ENCODE measurements at regions not wholly inside any gene's neighbourhood (a gene's known extent, or its start where the extent isn't known, plus 50 kb on each side); places are given as distances from the start of the nearest gene placed in this dataset.

DNA sequence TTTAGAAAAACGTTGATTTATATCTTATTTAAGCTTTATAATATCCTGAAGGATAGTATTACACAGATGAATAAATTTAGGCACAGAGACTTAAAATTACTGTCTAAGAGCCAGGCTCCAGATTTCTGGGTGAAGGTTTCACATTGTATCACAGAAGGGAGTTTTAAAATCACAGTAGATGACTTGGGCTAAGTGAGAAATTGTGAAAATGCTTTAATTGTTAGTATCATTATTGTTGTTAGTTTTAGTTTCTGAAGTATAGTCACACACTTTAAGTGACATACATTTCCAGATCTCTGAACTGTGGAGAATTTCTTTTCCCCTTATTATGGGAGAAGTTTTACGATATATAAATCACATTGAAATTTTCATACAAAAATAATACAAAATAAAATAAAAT, 83.5 kb downstream of the NDUFS5 start:
- DNase-seq, result no peak

- DNase-seq, result no peak
These were observed 84.2 kb downstream of the NDUFS5 start for GRCh38 chr1:39110325-39110851.

DNA sequence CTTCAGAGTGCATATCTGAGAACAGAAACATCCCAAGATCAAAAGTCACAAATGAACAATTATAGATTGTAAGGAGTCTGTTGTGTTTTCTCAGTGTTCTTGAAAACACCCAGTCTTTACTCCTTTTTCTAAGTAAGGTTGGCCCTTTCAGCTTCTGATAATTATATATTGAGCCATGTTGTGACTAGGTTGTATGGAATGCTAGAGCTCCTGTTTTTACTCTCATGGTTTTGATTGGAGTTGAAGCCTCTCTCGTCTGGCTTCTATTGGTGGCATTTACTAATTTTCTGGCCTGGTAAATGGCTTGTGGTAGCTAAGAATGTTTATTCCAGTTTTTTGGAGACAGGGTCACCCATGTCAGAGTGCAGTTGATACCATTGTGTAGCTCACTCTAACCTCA, 84.7 kb downstream of the NDUFS5 start:
- DNase-seq, result no peak

- no peak for DNase-seq
These were observed 87.1 kb downstream of the NDUFS5 start for GRCh38 chr1:39113109-39113743.

DNA sequence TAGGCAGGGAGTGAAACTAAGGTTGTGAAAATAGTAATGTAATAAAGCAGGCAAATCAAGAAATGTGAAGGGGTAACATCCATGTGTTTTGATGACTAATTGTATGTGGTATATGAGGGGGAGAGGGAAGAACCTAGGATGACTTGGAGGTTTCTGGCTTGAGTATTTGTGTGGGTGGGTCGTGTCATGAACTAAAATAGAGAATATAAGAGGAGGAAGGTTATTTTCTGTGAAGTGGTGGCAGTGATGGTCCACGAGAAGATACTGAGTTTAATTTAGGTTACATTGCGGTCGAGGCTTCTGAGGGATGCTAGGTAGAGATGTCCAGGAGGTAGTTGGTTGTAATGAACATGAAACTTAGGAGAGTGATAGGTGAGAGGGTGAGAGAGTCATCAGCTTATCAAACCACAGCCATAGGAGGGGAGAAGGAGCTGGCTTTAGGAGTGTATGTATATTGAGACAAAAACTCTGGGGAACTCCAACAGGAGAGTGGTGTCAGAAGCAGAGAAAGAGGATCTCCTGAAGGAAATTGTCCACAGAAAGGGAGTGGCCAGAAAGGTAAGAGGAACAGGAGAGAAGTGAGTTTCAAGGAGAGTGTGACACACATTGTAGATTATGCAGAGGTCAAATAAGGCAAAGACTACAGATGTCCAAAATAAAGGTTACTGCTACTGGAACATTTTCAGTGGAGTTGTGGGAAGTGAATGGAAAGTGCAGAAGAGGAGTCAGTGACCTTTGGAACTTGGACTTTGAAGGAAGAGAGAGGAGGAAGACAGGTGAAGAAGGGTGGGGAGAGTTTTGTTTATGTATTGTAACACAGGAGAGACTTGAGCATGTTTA, 89.0 kb upstream of the MACF1 start:
- DNase-seq, result no peak

DNA sequence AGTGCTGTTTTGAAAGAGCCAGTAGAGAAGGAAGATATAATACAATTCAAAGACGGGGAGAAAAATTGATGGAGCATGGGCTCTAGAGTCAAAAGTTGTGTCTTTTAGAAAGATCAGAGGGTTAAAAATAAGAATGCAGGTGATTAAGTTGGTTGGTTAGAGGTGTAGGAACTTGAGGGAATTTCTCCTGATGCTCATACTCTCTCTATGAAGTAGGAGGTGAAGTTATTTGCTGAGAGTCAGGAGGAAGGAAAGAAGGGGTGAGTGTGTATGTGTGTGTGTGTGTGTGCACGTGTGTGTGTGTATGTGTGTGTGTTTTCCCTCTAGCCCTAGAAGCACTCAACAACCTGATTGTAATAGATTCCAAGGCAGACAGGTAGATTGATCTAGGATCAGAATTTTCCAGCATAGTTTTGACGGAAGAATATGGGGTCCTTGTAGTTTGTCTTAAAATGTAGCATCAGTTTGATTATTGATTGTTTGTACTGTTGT, 88.3 kb upstream of the MACF1 start:
- DNase-seq, result no peak

- no peak for DNase-seq
These were observed 87.4 kb upstream of the MACF1 start for GRCh38 chr1:39116860-39117728.

- DNase-seq, result no peak
These were observed 86.5 kb upstream of the MACF1 start for GRCh38 chr1:39117899-39118450.

DNA sequence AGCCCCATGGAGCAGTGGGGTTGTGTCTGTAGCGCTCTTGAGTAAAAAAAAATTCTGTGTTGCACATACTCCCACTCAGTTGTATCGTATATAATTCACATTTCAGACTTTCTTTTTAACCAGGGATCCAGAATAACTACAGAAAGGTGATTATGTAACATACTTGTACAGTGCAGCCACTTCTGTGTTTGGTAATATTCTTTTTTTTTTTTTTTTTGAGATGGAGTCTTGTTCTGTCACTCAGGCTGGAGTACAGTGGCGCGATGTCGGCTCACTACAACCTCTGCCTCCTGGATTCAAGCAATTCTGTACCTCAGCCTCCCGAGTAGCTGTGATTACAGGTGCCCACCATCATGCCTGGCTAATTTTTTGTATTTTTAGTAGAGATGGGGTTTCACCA, 82.4 kb upstream of the MACF1 start:
- no peak for DNase-seq

DNA sequence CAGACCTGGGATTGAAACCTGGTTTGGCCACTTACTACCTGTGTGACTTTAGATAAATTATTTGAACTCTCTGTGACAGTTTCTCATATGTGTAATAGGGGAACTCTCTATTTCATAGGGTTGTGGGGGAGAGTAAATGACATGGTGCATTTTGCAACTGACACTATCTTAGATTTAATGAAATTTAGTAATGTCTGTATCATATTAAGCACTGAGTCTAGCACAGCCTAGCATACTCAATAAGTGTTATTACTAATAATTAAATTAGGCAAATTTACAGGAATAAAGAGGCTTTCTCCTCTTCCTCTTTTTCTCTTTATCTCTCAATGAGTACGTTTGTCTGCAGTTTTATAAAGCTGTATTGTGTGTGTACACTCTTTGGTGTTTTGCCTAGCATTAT, 80.2 kb upstream of the MACF1 start:
- DNase-seq, result no peak

DNA sequence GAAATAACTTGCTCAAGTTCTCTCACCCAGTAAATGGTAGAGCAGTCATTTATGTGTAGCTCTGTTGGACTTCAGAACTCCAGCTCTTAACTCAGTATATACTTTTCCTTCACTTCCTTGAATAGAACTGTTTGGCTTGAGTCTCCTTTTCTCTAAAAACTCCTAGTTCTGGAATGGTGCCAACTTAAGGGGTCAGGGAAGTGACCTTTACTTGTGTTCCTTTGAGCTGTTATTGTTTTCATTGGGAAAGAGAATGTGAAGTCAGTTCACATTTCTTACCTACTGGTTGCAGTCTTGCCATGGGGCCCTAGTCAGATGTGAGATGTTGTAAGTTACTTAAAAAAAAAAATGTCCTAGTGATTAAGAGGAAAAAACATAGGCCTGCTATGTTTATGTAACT, 77.0 kb upstream of the MACF1 start:
- no peak for DNase-seq

- DNase-seq, result no peak
These were observed 76.4 kb upstream of the MACF1 start for GRCh38 chr1:39128126-39128525.

- DNase-seq, result no peak
These were observed 75.5 kb upstream of the MACF1 start for GRCh38 chr1:39128959-39129358.

DNA sequence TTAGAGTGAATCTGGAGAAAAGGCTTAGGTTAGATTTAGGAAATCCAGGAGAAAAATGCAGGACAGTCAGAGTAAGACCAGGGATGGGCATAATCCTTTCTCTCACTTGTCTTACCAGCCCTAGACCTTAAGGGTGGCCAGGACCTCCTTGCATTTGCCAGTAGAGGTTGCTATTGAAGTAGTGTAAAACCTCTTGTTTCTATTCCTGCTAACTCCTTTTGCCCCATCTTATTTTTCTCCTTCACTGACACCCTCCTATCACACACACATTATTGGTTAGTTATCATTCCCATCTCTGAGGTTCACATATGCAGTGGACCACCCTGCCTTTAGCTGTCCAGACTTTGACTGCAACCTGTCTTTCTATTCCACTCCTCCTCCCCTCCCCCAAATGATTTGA, 75.0 kb upstream of the MACF1 start:
- no peak for DNase-seq

GRCh38 chr1:39130325-39130724, 74.2 kb upstream of the MACF1 start:
- DNase-seq, result no peak

GRCh38 chr1:39131940-39132339, 72.6 kb upstream of the MACF1 start:
- no peak for DNase-seq

GRCh38 chr1:39132505-39133339, 71.8 kb upstream of the MACF1 start:
- DNase-seq, result no peak

DNA sequence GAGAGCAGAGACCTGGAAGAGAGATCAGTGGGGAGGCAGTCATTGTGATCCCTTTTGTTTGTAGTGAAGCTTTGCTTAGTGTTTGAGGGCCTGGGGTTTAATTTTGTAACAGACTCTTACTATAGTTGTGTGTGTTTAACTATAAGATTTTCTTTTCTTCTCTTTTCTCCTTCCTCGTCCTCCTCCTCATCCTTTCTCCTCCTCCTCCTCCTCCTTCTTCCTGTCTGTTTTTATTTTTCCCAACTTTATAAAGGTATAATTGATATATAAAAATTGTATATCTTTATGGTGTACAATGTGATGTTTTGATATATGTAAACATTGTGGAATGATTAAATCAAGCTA, 71.2 kb upstream of the MACF1 start:
- DNase-seq, result no peak

- DNase-seq, result no peak
These were observed 69.6 kb upstream of the MACF1 start for GRCh38 chr1:39134768-39135333.

- DNase-seq, result no peak
These were observed 67.9 kb upstream of the MACF1 start for GRCh38 chr1:39136638-39137037.

- no peak for DNase-seq
These were observed 64.7 kb upstream of the MACF1 start for GRCh38 chr1:39139723-39140360.
